Activated CD4-positive, CD25-positive, alpha-beta regulatory T cell (primary cell): ENCODE measurements at regions not wholly inside any gene's neighbourhood (a gene's known extent, or its start where the extent isn't known, plus 50 kb on each side); places are given as distances from the start of the nearest gene placed in this dataset.

Experiments used
- DNase-seq, 4 experiments: peaks; one replicate each; lab custom pipeline; 2025; lab: John Stamatoyannopoulos, UW

DNA sequence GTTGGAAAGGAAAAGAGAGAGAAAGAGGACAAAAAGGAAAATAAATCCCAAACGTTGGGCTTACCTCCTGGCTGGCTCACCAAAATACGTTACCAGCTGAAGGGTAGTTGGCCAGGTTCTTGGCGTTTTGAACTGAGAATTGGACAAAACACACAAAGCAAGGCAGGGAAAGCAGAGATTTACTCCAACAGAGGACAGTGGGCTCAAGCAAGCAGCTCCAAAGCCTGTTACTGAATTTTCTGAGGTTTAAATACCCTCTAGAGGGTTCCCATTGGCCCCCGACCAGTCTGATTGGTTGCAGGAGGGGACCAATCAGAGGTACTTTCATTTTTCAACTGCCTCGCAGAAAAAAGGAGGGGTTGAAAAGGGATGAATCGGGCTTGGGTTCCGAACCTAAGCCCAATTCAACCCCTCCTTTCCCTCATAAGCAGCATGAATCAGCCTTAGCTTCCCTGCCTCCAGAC lies 55.6 kb upstream of the ALOX12 start:
- no peak for DNase-seq

- DNase-seq = no peak
Observed at GRCh38 chr17:6941989-6942388, 53.9 kb upstream of the ALOX12 start.

DNA sequence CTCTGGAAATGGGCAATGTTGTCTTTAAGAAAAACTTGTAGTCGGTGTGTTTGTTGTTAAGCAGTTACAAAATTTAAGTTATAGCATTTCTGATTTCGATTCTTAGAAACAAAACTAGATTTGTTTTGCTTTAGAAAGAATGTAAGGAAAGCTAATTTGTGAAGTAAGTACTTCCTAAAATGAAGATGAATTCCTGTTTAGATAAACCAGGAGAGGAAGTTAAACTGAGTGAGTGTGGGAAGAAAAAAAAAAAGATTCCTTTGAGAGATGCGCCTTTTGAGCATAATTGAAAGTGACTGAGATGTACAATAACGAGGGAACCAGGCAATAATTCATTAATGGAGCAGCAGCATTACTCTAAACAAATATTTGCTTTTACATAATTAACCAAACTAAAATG lies 52.4 kb upstream of the ALOX12 start:
- DNase-seq = no peak
